Ovary (tissue), 7 donors: ENCODE measurements at regions not wholly inside any gene's neighbourhood (a gene's known extent, or its start where the extent isn't known, plus 50 kb on each side); places are given as distances from the start of the nearest gene placed in this dataset.
"Not testable (repeated sequence)": the region's sequence is repeated elsewhere in the genome, so short reads cannot be mapped to it uniquely, and the experiment has no call there.

Experiments
- DNase-seq, 5 donors: peaks; one replicate each; pipeline ENCODE4 v3.0.0-alpha.2; 2019 to 2020
- H3K27ac ChIP-seq, 2 donors: fragments of 200-600 bp; one replicate each; pipeline versions ENCODE4 v1.5.1 to v1.8.0; 2019 to 2022
- H3K27me3 ChIP-seq: fragments of 200-600 bp; one replicate; pipeline ENCODE4 v1.8.0; 2022
- H3K36me3 ChIP-seq: fragments of 200-600 bp; sonication (generic); one replicate; pipeline ENCODE4 v1.5.1; 2019
- H3K4me1 ChIP-seq: one replicate; pipeline ENCODE4 v1.8.1; 2013; ENCODE audit warnings: mild to moderate bottlenecking, moderate library complexity; ENCODE audit not compliant: insufficient read depth
- H3K4me3 ChIP-seq: fragments of 200-600 bp; sonication (generic); one replicate; pipeline ENCODE4 v1.5.1; 2017
- H3K9me3 ChIP-seq, 2 donors: fragments of 200-600 bp in 1 of 2; sonication (generic) in 1 of 2; one replicate each; pipeline versions ENCODE4 v1.5.1 to v1.8.1; 2013 to 2019; ENCODE audit warnings: mild to moderate bottlenecking in 1 of 2, moderate library complexity in 1 of 2
- CTCF ChIP-seq, 3 donors: fragments of 450-650 bp in 2 of 3; fragments of 200-600 bp in 1 of 3; IDR thresholded peaks; one replicate each; pipeline versions ENCODE4 v1.5.1 to v1.8.0; 2016 to 2022; ENCODE audit warnings: antibody characterized with exemption in 3 of 3, mild to moderate bottlenecking in 1 of 3
- EP300 ChIP-seq: sonication (generic); formaldehyde crosslinking; IDR thresholded peaks from one replicate; pipeline ENCODE4 v1.6.1; 2017; ENCODE audit warnings: antibody characterized with exemption
- POLR2A ChIP-seq: fragments of 450-650 bp; IDR thresholded peaks from one replicate; pipeline ENCODE4 v1.6.1; 2017; ENCODE audit warnings: antibody characterized with exemption, mild to moderate bottlenecking, moderate library complexity
- WGBS, 3 donors: extraction: QIAGEN DNeasy Blood & Tissue Kit in 1 of 3; methylation state at CpG; one replicate each; pipeline versions ENCODE4 v1.1.5 to v1.1.7; 2013 to 2017; 5-methylcytosine and 5-hydroxymethylcytosine counted together
- intact Hi-C, 4 donors: fragments of 100-400 bp; cut with DNase I; formaldehyde crosslinking; loops; one replicate each; pipeline versions ENCODE4 v1.11.0 to v1.15.1; 2022 to 2023
- donor health status: DM: no; HTN: no; CAD: no; lungs with moderate emphysema.
- donor health status: DM: no; HTN: no; CAD: no.
- donor health status: Bipolar disorder and iron deficiency.
- donor health status: DM: no; HTN: no; CAD: no.
- donor health status: DM: yes; HTN: yes; CAD: no.

- intact Hi-C loops = no loop called here
- Histone ChIP-seq H3K27ac (no peak overlapping the region), H3K27me3 (no peaks in the 10 kb centered on the region), H3K9me3 (no peaks in the 10 kb centered on the region), H3K4me1 (no peaks in the 10 kb centered on the region), H3K36me3 (no peaks in the 10 kb centered on the region), H3K4me3 (no peak overlapping the region)
- DNase-seq = no peak
- WGBS, 3 donors = 69 to 77% (median 74%) methylated on average over 10 of the region's 10 CpGs
- TF ChIP-seq POLR2A = no peak
- no peak for TF ChIP-seq EP300
- no peak for TF ChIP-seq CTCF (IDR thresholded peaks at IDR 0.05)
Measured at GRCh38 chr5:18395126-18396110, 761.2 kb downstream of the TAF11L14 start.

GRCh38 chr5:18397371-18397770 lies 763.1 kb downstream of the TAF11L14 start:
- Histone ChIP-seq H3K36me3 (no peaks in the 10 kb centered on the region), H3K4me3 (no peak overlapping the region), H3K4me1 (no peaks in the 10 kb centered on the region), H3K27me3 (no peaks in the 10 kb centered on the region), H3K9me3 (no peaks in the 10 kb centered on the region), H3K27ac (no peak overlapping the region)
- TF ChIP-seq EP300 (no peak), CTCF (IDR thresholded peaks at IDR 0.05) (no peak), POLR2A (no peak)
- intact Hi-C loops = no loop called here
- DNase-seq = no peak
- 38 to 40% (median 39%) methylated on average over 4 of the region's 4 CpGs for WGBS, 3 donors

- DNase-seq = no peak
- Histone ChIP-seq H3K4me3 (no peak overlapping the region), H3K9me3 (no peaks in the 10 kb centered on the region), H3K36me3 (no peaks in the 10 kb centered on the region), H3K27me3 (no peaks in the 10 kb centered on the region), H3K4me1 (no peaks in the 10 kb centered on the region), H3K27ac (no peak overlapping the region)
- WGBS, 3 donors = 14 to 19% (median 15%) methylated on average over 2 of the region's 2 CpGs
- TF ChIP-seq EP300 = no peak
- no peak for TF ChIP-seq CTCF (IDR thresholded peaks at IDR 0.05)
- intact Hi-C loops = no loop called here
Measured at GRCh38 chr5:18397891-18398290, 763.6 kb downstream of the TAF11L14 start.

- not testable (repeated sequence) for H3K4me3 ChIP-seq
Measured at GRCh38 chr5:18399461-18400327, 765.4 kb downstream of the TAF11L14 start.

More at GRCh38 chr5:18399461-18400327, 765.4 kb downstream of the TAF11L14 start:
- H3K27ac ChIP-seq, intact Hi-C loops, H3K9me3 ChIP-seq, DNase-seq, H3K27me3 ChIP-seq, H3K36me3 ChIP-seq, H3K4me1 ChIP-seq: not testable (repeated sequence)
- 89 to 95% (median 93%) methylated on average over 40 to 50 of the region's 50 CpGs for WGBS, 3 donors
